ENCODE measurements at regions not wholly inside any gene's neighbourhood (a gene's known extent, or its start where the extent isn't known, plus 50 kb on each side); places are given as distances from the start of the nearest gene placed in this dataset.

DNA sequence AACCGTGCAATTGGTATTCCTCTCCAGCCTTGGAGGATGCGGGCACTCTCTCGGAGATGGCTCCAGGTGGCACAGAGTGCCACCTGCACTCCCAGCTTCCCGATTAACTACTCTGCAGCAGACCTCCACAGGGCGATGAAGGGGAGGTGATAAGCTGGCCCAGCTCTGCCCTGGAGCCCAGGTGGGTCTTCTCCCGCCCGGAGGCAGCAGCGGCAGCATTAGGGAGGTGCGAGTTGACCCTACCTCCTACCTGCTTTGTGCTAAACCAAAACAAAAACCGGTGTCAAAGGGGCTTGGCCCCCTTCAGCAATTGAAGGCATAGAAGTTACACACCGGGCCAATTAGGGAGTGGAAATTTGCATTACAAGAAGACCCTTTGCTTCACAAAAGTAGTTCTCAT lies 137.4 kb upstream of the MAMLD1 start:
- H3K27ac ChIP-seq = no peak overlapping the region
- TF ChIP-seq, protein P1, sequence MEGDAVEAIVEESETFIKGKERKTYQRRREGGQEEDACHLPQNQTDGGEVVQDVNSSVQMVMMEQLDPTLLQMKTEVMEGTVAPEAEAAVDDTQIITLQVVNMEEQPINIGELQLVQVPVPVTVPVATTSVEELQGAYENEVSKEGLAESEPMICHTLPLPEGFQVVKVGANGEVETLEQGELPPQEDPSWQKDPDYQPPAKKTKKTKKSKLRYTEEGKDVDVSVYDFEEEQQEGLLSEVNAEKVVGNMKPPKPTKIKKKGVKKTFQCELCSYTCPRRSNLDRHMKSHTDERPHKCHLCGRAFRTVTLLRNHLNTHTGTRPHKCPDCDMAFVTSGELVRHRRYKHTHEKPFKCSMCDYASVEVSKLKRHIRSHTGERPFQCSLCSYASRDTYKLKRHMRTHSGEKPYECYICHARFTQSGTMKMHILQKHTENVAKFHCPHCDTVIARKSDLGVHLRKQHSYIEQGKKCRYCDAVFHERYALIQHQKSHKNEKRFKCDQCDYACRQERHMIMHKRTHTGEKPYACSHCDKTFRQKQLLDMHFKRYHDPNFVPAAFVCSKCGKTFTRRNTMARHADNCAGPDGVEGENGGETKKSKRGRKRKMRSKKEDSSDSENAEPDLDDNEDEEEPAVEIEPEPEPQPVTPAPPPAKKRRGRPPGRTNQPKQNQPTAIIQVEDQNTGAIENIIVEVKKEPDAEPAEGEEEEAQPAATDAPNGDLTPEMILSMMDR (IDR thresholded peaks at IDR 0.05) = no peak
- no peak overlapping the region for H3K4me3 ChIP-seq (ENCODE audit: low read depth in 1 of 2, low read length in 1 of 2)
- H3K36me3 ChIP-seq = no peaks in the 10 kb centered on the region
- no peaks in the 10 kb centered on the region for H3K4me1 ChIP-seq (ENCODE audit: control insufficient read depth in 1 of 2, insufficient read depth in 1 of 2, low read depth in 1 of 2, low read length in 1 of 2)
- H3K9me3 ChIP-seq = no peaks in the 10 kb centered on the region
- no peaks in the 10 kb centered on the region for H3K27me3 ChIP-seq

- Histone ChIP-seq H3K36me3 (no peaks in the 10 kb centered on the region), H3K9me3 (no peaks in the 10 kb centered on the region), H3K27me3 (no peaks in the 10 kb centered on the region), H3K4me3 (ENCODE audit: low read depth in 1 of 2, low read length in 1 of 2) (no peak overlapping the region), H3K27ac (no peak overlapping the region), H3K4me1 (ENCODE audit: control insufficient read depth in 1 of 2, insufficient read depth in 1 of 2, low read depth in 1 of 2, low read length in 1 of 2) (no peaks in the 10 kb centered on the region)
- TF ChIP-seq, protein P1 (IDR thresholded peaks at IDR 0.05) = no peak
Observed at GRCh38 chrX:150226223-150226965, 136.7 kb upstream of the MAMLD1 start.

- TF ChIP-seq, protein P1 (IDR thresholded peaks at IDR 0.05) = no peak
- Histone ChIP-seq H3K9me3 (no peaks in the 10 kb centered on the region), H3K27me3 (no peaks in the 10 kb centered on the region), H3K36me3 (no peaks in the 10 kb centered on the region), H3K4me3 (ENCODE audit: low read depth in 1 of 2, low read length in 1 of 2) (no peak overlapping the region), H3K4me1 (ENCODE audit: control insufficient read depth in 1 of 2, insufficient read depth in 1 of 2, low read depth in 1 of 2, low read length in 1 of 2) (no peaks in the 10 kb centered on the region), H3K27ac (no peak overlapping the region)
Observed at GRCh38 chrX:150227321-150227860, 135.7 kb upstream of the MAMLD1 start.

DNA sequence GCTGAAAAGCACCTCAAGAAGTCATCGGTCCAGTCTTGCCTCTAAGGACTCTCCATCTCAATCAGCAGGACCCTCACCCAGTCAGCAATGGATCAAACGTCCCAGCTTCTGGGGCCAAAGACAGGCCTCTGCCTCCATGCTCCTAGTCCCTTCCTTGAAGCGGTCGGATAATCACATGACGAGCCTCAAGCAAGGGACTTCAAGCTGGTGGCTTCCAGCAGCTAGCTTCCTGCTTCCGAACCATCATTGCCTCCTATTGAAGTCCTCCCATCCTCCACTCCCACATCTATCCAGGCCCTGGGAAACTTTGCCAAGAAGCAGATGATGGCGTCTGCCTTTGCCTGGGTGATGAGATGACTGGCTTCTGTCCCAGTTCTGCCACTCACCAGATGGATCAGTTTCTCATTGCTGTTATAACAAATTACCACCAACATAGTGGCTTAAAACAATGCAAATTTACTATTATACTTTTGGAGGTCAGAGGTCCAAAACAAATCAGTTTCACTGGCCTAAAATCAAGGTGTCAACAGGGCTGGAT lies 135.2 kb upstream of the MAMLD1 start:
- no peak overlapping the region for H3K4me3 ChIP-seq (ENCODE audit: low read depth in 1 of 2, low read length in 1 of 2)
- no peaks in the 10 kb centered on the region for H3K9me3 ChIP-seq

DNA sequence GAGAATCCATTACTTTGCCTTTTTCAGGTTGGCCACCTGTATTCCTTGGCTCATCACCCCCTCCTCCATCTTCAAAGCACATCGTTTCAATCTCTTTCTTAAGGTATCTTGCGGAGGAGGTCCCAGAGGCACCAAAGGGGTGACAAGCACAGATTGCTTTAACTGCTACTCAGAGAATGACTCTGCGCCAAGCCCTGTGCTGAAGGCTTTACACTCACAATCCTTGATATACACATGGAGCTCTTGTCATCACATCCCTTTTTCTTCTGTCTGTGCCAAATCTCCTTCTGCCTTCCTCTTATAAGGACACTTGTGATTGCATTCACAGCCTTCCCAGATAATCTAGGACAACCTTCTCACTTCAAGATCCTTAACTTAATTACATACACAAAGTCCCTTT lies 134.7 kb upstream of the MAMLD1 start:
- Histone ChIP-seq H3K36me3 (no peaks in the 10 kb centered on the region), H3K9me3 (no peaks in the 10 kb centered on the region), H3K4me3 (ENCODE audit: low read depth in 1 of 2, low read length in 1 of 2) (no peak overlapping the region), H3K27ac (no peak overlapping the region), H3K4me1 (ENCODE audit: control insufficient read depth in 1 of 2, insufficient read depth in 1 of 2, low read depth in 1 of 2, low read length in 1 of 2) (no peaks in the 10 kb centered on the region), H3K27me3 (no peaks in the 10 kb centered on the region)
- TF ChIP-seq, protein P1 (IDR thresholded peaks at IDR 0.05) = no peak

More for the DNA sequence above, 135.2 kb upstream of the MAMLD1 start:
- Histone ChIP-seq H3K27me3 (no peaks in the 10 kb centered on the region), H3K27ac (no peak overlapping the region), H3K4me1 (ENCODE audit: control insufficient read depth in 1 of 2, insufficient read depth in 1 of 2, low read depth in 1 of 2, low read length in 1 of 2) (no peaks in the 10 kb centered on the region), H3K36me3 (no peaks in the 10 kb centered on the region)
- TF ChIP-seq, protein P1 (IDR thresholded peaks at IDR 0.05) = no peak

Data from neutrophil (primary cell).